ENCODE measurements at regions not wholly inside any gene's neighbourhood (a gene's known extent, or its start where the extent isn't known, plus 50 kb on each side); places are given as distances from the start of the nearest gene placed in this dataset.

- Mint-ChIP-seq H3K4me3 (no peak overlapping the region), H3K4me1 (no peaks in the 10 kb centered on the region), H3K27me3 (ENCODE audit: low read depth) (no peaks in the 10 kb centered on the region), H3K27ac (no peak overlapping the region), H3K9me3 (no peaks in the 10 kb centered on the region), H3K36me3 (no peaks in the 10 kb centered on the region)
- TF ChIP-seq CTCF (IDR thresholded peaks at IDR 0.05; ENCODE audit: unreplicated experiment), result no peak
- no peak for DNase-seq (ENCODE audit: low spot score in 2 of 2, unreplicated experiment in 2 of 2)
Measured at GRCh38 chr16:19948186-19949104, 63.8 kb upstream of the GPRC5B start.

- TF ChIP-seq CTCF (IDR thresholded peaks at IDR 0.05; ENCODE audit: unreplicated experiment), result no peak
- H3K4me1 Mint-ChIP-seq, result no peaks in the 10 kb centered on the region
- H3K27me3 Mint-ChIP-seq (ENCODE audit: low read depth), result no peaks in the 10 kb centered on the region
- no peak overlapping the region for H3K27ac Mint-ChIP-seq
- DNase-seq (ENCODE audit: low spot score in 2 of 2, unreplicated experiment in 2 of 2), result no peak
- H3K9me3 Mint-ChIP-seq, result no peaks in the 10 kb centered on the region
- no peak overlapping the region for H3K4me3 Mint-ChIP-seq
- H3K36me3 Mint-ChIP-seq, result no peaks in the 10 kb centered on the region
Measured at GRCh38 chr16:19945934-19946333, 61.3 kb upstream of the GPRC5B start.

GRCh38 chr16:19940195-19940594 is 55.5 kb upstream of the GPRC5B start:
- H3K36me3 Mint-ChIP-seq, result no peaks in the 10 kb centered on the region
- no peak overlapping the region for H3K27ac Mint-ChIP-seq
- H3K9me3 Mint-ChIP-seq, result no peaks in the 10 kb centered on the region
- no peaks in the 10 kb centered on the region for H3K4me1 Mint-ChIP-seq
- no peak for TF ChIP-seq CTCF (IDR thresholded peaks at IDR 0.05; ENCODE audit: unreplicated experiment)
- no peak overlapping the region for H3K4me3 Mint-ChIP-seq
- H3K27me3 Mint-ChIP-seq (ENCODE audit: low read depth), result no peaks in the 10 kb centered on the region
- no peak for DNase-seq (ENCODE audit: low spot score in 2 of 2, unreplicated experiment in 2 of 2)

GRCh38 chr16:19939553-19939952 is 54.9 kb upstream of the GPRC5B start:
- Mint-ChIP-seq H3K9me3 (no peaks in the 10 kb centered on the region), H3K4me3 (no peak overlapping the region), H3K27me3 (ENCODE audit: low read depth) (no peaks in the 10 kb centered on the region), H3K4me1 (no peaks in the 10 kb centered on the region), H3K27ac (no peak overlapping the region), H3K36me3 (no peaks in the 10 kb centered on the region)
- TF ChIP-seq CTCF (IDR thresholded peaks at IDR 0.05; ENCODE audit: unreplicated experiment), result no peak
- DNase-seq (ENCODE audit: low spot score in 2 of 2, unreplicated experiment in 2 of 2), result no peak

GRCh38 chr16:19938536-19938935 is 53.9 kb upstream of the GPRC5B start:
- Mint-ChIP-seq H3K27ac (no peak overlapping the region), H3K4me3 (no peak overlapping the region), H3K36me3 (no peaks in the 10 kb centered on the region)

More at GRCh38 chr16:19938536-19938935, 53.9 kb upstream of the GPRC5B start:
- peaks cover 4% of the 10 kb centered on the region for H3K27me3 Mint-ChIP-seq (ENCODE audit: low read depth)
- no peaks in the 10 kb centered on the region for H3K4me1 Mint-ChIP-seq
- peaks cover 3% of the 10 kb centered on the region for H3K9me3 Mint-ChIP-seq
- no peak for TF ChIP-seq CTCF (IDR thresholded peaks at IDR 0.05; ENCODE audit: unreplicated experiment)
- DNase-seq (ENCODE audit: low spot score in 2 of 2, unreplicated experiment in 2 of 2), result no peak

Data from mesothelial cell of epicardium (in vitro differentiated cells).